HCT116 (cell line): ENCODE measurements at regions not wholly inside any gene's neighbourhood (a gene's known extent, or its start where the extent isn't known, plus 50 kb on each side); places are given as distances from the start of the nearest gene placed in this dataset.

ENCODE experiments used
- CTCF ChIP-seq, 3 experiments: fragments of 200-600 bp in 1 of 3; sonication (generic) in 1 of 3; IDR thresholded peaks in 2 of 3; conservative IDR thresholded peaks in 1 of 3; 2 replicates each; pipeline ENCODE4 v1.5.1; 2012 to 2017; ENCODE audit warnings: low read depth in 2 of 3, low read length in 2 of 3, antibody characterized with exemption in 1 of 3, borderline replicate concordance in 1 of 3, control low read depth in 1 of 3, mild to moderate bottlenecking in 1 of 3, mixed read lengths in 1 of 3, mixed run types in 1 of 3, moderate library complexity in 1 of 3; ENCODE audit not compliant: insufficient read depth in 1 of 3
- EGR1 ChIP-seq: IDR thresholded peaks from 2 replicates; pipeline ENCODE4 v1.6.1; 2012; ENCODE audit warnings: low read depth
- POLR2AphosphoS5 ChIP-seq: IDR thresholded peaks from 2 replicates; pipeline ENCODE4 v1.6.1; 2011; ENCODE audit warnings: mild to moderate bottlenecking, low read depth, low read length, moderate library complexity

- TF ChIP-seq CTCF (IDR thresholded peaks at IDR 0.05 in 2 of 3, conservative IDR thresholded peaks at IDR 0.05 in 1 of 3; ENCODE audit: borderline replicate concordance in 1 of 3, insufficient read depth in 1 of 3, low read depth in 2 of 3, low read length in 2 of 3) (no peak), POLR2AphosphoS5 (no peak), EGR1 (no peak)
These were observed 303.8 kb downstream of the TLE3 start for GRCh38 chr15:69793781-69794451.
